ENCODE measurements at regions not wholly inside any gene's neighbourhood (a gene's known extent, or its start where the extent isn't known, plus 50 kb on each side); places are given as distances from the start of the nearest gene placed in this dataset.

GRCh38 chr2:236979664-236980063 lies 106.0 kb upstream of the COPS8 start:
- intact Hi-C loops (cut with DNase I; ENCODE audit: low total_unique reads), result no loop called here
- no peaks in the 10 kb centered on the region for H3K36me3 ChIP-seq
- no peaks in the 10 kb centered on the region for H3K27me3 ChIP-seq

GRCh38 chr2:236980961-236981360 lies 104.7 kb upstream of the COPS8 start:
- Histone ChIP-seq H3K27me3 (no peaks in the 10 kb centered on the region), H3K27ac (no peak overlapping the region), H3K4me3 (no peak overlapping the region), H3K36me3 (no peaks in the 10 kb centered on the region), H3K9me3 (peaks cover 0 to 4% of the 10 kb centered on the region in 2 donors), H3K4me1 (no peaks in the 10 kb centered on the region)
- in situ Hi-C loops (cut with MboI; ENCODE audit: low pct_ligation_motif_present in 1 of 4, low pct_unique_long_range_greater_than_20kb in 1 of 4, low sequenced_read_pairs in 3 of 4), result no loop called here
- intact Hi-C loops (cut with DNase I; ENCODE audit: low total_unique reads), result no loop called here
- TF ChIP-seq POLR2A (IDR thresholded peaks at IDR 0.05), result no peak
- no peak for TF ChIP-seq POLR2AphosphoS5 (IDR thresholded peaks at IDR 0.05)
- TF ChIP-seq EP300 (IDR thresholded peaks at IDR 0.05; ENCODE audit: low read depth), result no peak
- no peak for TF ChIP-seq CTCF (IDR thresholded peaks at IDR 0.05)
- 86 to 91% methylated on average over 3 of the region's 3 CpGs for WGBS, 2 donors (ENCODE audit: low coverage in 1 of 2)
- no peak for DNase-seq

More at GRCh38 chr2:236979664-236980063, 106.0 kb upstream of the COPS8 start:
- TF ChIP-seq EP300 (IDR thresholded peaks at IDR 0.05; ENCODE audit: low read depth) (no peak), CTCF (IDR thresholded peaks at IDR 0.05) (no peak), POLR2A (IDR thresholded peaks at IDR 0.05) (no peak), POLR2AphosphoS5 (IDR thresholded peaks at IDR 0.05) (no peak)
- H3K27ac ChIP-seq, result no peak overlapping the region
- WGBS, 2 donors (ENCODE audit: low coverage in 1 of 2), result 90 to 95% methylated on average over 3 of the region's 3 CpGs
- peaks cover 0 to 4% of the 10 kb centered on the region in 2 donors for H3K9me3 ChIP-seq
- DNase-seq, result no peak
- no peaks in the 10 kb centered on the region for H3K4me1 ChIP-seq
- in situ Hi-C loops (cut with MboI; ENCODE audit: low pct_ligation_motif_present in 1 of 4, low pct_unique_long_range_greater_than_20kb in 1 of 4, low sequenced_read_pairs in 3 of 4), result no loop called here
- no peak overlapping the region for H3K4me3 ChIP-seq

GRCh38 chr2:236981701-236982485 lies 103.8 kb upstream of the COPS8 start:
- Histone ChIP-seq H3K4me1 (no peaks in the 10 kb centered on the region), H3K27me3 (no peaks in the 10 kb centered on the region), H3K4me3 (no peak overlapping the region), H3K36me3 (no peaks in the 10 kb centered on the region), H3K27ac (no peak overlapping the region), H3K9me3 (peaks cover 0 to 4% of the 10 kb centered on the region in 2 donors)
- intact Hi-C loops (cut with DNase I; ENCODE audit: low total_unique reads), result no loop called here
- WGBS, 2 donors (ENCODE audit: low coverage in 1 of 2), result 87 to 100% methylated on average over 2 to 4 of the region's 4 CpGs
- DNase-seq, result no peak
- TF ChIP-seq POLR2A (IDR thresholded peaks at IDR 0.05) (no peak), EP300 (IDR thresholded peaks at IDR 0.05; ENCODE audit: low read depth) (no peak), POLR2AphosphoS5 (IDR thresholded peaks at IDR 0.05) (no peak), CTCF (IDR thresholded peaks at IDR 0.05) (no peak)
- in situ Hi-C loops (cut with MboI; ENCODE audit: low pct_ligation_motif_present in 1 of 4, low pct_unique_long_range_greater_than_20kb in 1 of 4, low sequenced_read_pairs in 3 of 4), result no loop called here

- DNase-seq, result no peak
- WGBS, 2 donors (ENCODE audit: low coverage in 1 of 2), result 60 to 89% methylated on average over 1 to 3 of the region's 3 CpGs
- in situ Hi-C loops (cut with MboI; ENCODE audit: low pct_ligation_motif_present in 1 of 4, low pct_unique_long_range_greater_than_20kb in 1 of 4, low sequenced_read_pairs in 3 of 4), result no loop called here
Measured at GRCh38 chr2:236982693-236983455, 102.8 kb upstream of the COPS8 start.

More at GRCh38 chr2:236982693-236983455, 102.8 kb upstream of the COPS8 start:
- no peaks in the 10 kb centered on the region for H3K36me3 ChIP-seq
- H3K4me1 ChIP-seq, result no peaks in the 10 kb centered on the region
- no peak overlapping the region for H3K27ac ChIP-seq
- no peak for TF ChIP-seq EP300 (IDR thresholded peaks at IDR 0.05; ENCODE audit: low read depth)
- TF ChIP-seq POLR2A (IDR thresholded peaks at IDR 0.05), result no peak
- TF ChIP-seq CTCF (IDR thresholded peaks at IDR 0.05), result no peak
- no peak for TF ChIP-seq POLR2AphosphoS5 (IDR thresholded peaks at IDR 0.05)
- intact Hi-C loops (cut with DNase I; ENCODE audit: low total_unique reads), result no loop called here
- peaks cover 0 to 4% of the 10 kb centered on the region in 2 donors for H3K9me3 ChIP-seq
- H3K4me3 ChIP-seq, result no peak overlapping the region
- no peaks in the 10 kb centered on the region for H3K27me3 ChIP-seq
